Adipose tissue (tissue), 3 donors: ENCODE measurements at regions not wholly inside any gene's neighbourhood (a gene's known extent, or its start where the extent isn't known, plus 50 kb on each side); places are given as distances from the start of the nearest gene placed in this dataset.

Experiments
- H3K27ac ChIP-seq: one replicate; pipeline ENCODE4 v1.5.1; 2013; ENCODE audit warnings: low read depth, low read length
- WGBS, 3 donors: extraction: QIAGEN DNeasy Blood & Tissue Kit; methylation state at CpG; one replicate each; pipeline ENCODE4 v1.1.7; 2013; 5-methylcytosine and 5-hydroxymethylcytosine counted together
- donor health status: healthy with polysubstance abuse.
- donor health status: Bipolar disorder and iron deficiency.
- donor health status: healthy.

DNA sequence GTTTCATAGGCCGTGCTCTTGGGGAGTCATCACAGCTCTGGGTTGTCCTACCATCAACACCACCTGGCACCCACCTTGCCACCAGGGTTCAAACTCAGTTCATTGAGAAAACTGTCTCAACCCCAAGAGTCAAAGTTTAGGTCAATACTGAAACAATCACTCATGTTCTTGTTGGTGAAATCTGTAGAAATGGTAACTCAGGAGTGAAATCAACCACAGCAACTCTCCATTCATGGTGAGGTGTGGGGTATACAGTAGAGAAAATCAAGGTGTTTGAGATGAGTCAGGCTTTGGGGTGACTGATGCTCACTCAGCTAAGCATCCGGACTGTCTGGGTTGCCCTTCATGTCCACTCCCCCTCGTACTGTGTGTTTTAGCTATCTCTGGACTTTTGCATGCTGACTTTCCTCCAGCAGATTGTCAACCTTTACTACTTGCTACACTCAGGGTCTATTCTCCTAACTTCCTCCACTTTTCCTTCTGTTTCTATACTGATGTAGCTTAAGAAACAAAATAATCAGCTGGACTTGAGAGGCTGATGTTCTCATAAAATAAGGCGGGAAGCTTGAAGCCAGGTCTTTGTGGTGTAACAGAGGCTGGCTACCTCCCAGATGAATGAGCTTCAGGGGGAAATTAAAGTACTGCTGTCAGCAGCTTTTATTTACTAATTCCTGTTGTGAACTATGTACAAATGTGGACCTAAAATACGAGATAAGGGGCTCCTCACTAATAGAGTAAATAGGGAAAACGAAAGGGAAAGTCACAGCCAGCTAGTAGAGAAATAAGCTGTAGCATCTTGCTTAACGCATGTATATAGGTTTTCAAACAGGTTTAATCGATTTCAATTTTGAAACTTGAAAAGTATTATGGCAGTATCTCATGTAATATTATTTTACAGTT lies 173.6 kb upstream of the AKR1E2 start:
- H3K27ac ChIP-seq: no peak overlapping the region

DNA sequence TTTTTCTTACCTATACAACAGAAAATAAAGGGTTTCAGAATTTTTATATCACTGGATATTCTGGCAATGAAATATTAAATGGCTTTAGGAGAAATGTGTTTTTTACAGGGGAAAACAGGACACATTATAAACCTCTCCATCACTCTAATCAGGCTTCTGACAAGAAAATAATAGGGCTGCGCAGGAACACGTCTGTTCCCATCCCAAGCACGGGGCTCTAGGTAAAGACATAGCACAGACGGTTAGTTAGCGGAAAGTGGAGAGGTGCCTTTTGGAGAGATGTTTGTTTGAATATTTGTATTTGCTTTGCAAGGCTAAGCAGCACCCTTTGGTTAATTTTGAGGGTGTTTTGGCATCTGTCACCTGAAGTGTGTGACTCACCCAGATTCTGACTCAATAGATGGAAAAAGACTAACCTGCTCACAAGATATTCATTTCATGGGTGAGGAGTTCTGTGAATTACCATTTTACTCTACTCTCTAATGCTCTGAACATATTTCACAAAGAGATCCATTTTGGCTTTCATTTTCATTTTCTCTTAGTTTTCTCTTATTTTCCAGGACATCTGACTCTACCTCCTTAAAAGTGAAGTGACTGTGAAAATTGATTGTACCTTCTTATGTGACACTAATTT lies 174.5 kb upstream of the AKR1E2 start:
- H3K27ac ChIP-seq: no peak overlapping the region
- 62 to 97% (median 95%) methylated on average over 5 of the region's 5 CpGs for WGBS, 3 donors

More for the DNA sequence above, 173.6 kb upstream of the AKR1E2 start:
- 69 to 77% (median 75%) methylated on average over 8 of the region's 8 CpGs for WGBS, 3 donors

- 61 to 73% (median 67%) methylated on average over 6 of the region's 6 CpGs for WGBS, 3 donors
- no peak overlapping the region for H3K27ac ChIP-seq
Measured at GRCh38 chr10:4650582-4650981, 175.4 kb upstream of the AKR1E2 start.

GRCh38 chr10:4649886-4650508 lies 176.0 kb upstream of the AKR1E2 start:
- 46 to 50% (median 46%) methylated on average over 3 of the region's 3 CpGs for WGBS, 3 donors
- no peak overlapping the region for H3K27ac ChIP-seq

DNA sequence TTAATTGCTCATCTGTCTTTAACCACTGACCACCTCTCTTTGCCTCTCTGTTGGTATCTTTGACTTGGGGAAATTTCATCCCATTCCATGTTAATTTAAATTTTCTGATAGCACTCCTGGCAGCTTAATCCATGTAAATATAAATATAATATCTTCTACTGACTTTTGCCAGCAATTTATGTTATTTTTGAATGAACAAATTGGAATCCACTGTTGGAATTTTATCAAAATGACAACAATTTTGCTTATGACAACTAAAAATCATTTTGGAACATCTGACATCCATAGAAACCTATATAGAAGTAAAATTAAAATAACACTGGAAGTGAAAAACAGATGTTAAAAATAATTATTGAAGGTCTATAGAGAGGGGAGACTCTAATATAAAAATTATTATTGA lies 176.5 kb upstream of the AKR1E2 start:
- H3K27ac ChIP-seq: no peak overlapping the region

GRCh38 chr10:4648999-4649398 lies 177.0 kb upstream of the AKR1E2 start:
- WGBS, 3 donors: 78 to 96% (median 95%) methylated on average over 3 of the region's 3 CpGs
- no peak overlapping the region for H3K27ac ChIP-seq

DNA sequence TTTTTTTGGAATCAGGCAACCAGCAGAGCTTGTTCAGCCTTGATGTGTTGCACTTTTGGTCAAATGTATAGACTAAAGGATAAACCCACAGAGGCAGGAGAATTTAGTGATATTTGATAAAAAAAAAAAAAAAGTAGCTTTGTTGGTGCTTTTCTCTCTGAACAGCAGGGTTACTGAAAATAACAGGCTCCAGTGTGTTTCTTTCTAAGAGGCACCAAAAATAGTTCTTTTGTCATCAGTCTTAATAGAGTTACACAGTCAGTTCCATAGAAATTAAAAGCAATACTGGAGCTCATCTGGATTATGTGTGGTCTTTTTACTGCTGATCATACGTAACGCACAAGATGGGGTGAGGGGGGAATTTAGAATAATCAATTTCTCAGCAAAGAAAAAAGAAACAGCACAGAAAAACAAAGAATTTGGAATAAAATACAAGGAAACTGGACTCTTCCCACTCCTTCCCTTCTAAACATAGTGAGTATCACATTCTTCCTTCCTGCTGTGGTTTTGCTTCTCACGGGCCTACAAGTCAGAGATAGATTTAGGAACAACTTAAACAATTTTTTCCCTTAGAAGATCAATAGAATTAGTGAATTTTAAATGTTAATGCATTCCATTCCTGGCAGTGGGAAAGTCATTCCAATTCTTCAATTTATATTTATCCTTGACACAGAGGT lies 178.8 kb upstream of the AKR1E2 start:
- no peak overlapping the region for H3K27ac ChIP-seq
- 63 to 73% (median 67%) methylated on average over 3 of the region's 3 CpGs for WGBS, 3 donors

GRCh38 chr10:4646547-4646946 lies 179.5 kb upstream of the AKR1E2 start:
- no peak overlapping the region for H3K27ac ChIP-seq
- WGBS, 3 donors: 51 to 73% (median 67%) methylated on average over 3 of the region's 3 CpGs

GRCh38 chr10:4645836-4646235 lies 180.2 kb upstream of the AKR1E2 start:
- 31 to 63% (median 51%) methylated on average over 2 of the region's 2 CpGs for WGBS, 3 donors
- H3K27ac ChIP-seq: no peak overlapping the region

DNA sequence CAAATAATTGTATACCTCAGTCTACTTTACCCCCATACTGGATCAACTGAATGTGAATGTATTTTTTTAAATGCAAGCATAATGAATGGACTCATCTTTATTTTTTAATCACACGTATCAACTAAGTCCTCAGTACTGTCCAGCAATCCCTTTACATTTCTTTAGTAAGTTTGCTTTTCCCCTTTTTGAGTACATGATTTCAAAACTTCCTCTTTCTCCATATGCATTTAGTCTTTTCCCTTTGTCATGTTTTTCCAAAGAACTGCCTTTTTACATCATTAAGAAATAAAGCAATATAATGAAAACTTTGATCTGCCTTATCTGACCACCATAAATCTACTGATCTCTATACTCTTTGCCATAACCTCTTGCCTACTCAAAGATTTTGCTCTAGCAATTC lies 182.5 kb upstream of the AKR1E2 start:
- WGBS, 3 donors: 60 to 81% (median 63%) methylated on average over 1 of the region's 1 CpG
- H3K27ac ChIP-seq: no peak overlapping the region

- 51 to 57% (median 52%) methylated on average over 2 of the region's 2 CpGs for WGBS, 3 donors
Measured at GRCh38 chr10:4639960-4640359, 186.0 kb upstream of the AKR1E2 start.

DNA sequence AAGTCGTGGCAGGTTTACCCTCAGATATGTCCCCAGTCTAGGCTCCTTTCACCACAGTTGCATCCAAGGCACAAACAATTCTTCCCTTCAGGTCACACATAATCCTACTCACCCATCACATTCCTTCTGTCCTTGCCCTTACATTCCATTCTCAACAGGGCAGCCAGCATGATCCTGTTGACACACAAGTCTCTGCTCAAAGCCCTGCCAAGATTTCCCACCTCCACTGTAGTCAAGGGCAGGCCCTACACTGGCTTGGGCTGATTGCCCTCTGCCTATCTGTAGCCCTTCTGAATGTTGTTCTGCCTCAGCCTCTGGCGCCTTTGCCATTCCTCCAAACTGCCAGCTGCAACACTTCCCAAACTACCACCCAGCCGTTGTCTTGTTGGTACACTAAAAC lies 187.9 kb upstream of the AKR1E2 start:
- no peak overlapping the region for H3K27ac ChIP-seq
- WGBS, 3 donors: 63 to 96% (median 92%) methylated on average over 3 of the region's 3 CpGs

More at GRCh38 chr10:4639960-4640359, 186.0 kb upstream of the AKR1E2 start:
- no peak overlapping the region for H3K27ac ChIP-seq

DNA sequence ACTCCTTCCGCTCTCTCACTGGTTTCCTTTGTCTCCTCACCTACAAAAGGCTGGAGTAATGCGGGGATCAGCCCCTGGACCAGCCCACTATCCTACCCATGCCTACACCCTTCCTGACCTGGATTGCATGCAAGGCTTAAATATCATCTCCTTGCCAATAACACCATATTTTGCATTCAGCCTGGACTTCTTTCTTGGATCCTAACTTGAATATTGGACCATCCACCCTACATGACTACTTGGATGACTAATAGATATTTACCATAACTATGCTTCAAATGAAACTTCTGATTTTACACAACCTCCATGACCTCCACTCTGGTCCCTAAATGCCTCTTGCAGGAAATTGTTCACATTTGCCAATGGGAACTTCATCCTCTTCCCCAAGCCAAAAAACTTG lies 188.3 kb upstream of the AKR1E2 start:
- WGBS, 3 donors: 88 to 96% (median 95%) methylated on average over 2 of the region's 2 CpGs
- no peak overlapping the region for H3K27ac ChIP-seq

DNA sequence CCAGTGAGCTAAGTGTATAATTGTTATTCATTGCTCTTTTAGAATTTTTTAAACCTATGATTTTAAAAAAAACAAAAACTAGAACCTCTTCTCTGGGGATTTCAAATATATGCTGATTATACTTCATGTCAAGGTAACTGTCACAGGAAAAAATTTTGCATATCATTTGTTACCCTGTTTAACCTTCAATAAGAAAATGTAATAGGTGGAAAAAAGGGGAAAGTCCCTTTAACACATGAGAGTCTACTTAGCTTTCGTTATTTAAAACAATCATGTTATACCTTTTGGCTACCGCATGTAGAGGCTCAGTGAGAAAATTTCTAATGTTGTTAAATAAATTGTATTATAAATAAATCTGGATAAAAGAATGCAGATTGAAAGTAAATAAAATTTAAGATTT lies 190.1 kb upstream of the AKR1E2 start:
- H3K27ac ChIP-seq: no peak overlapping the region
- WGBS, 3 donors: 81 to 96% (median 95%) methylated on average over 2 of the region's 2 CpGs

DNA sequence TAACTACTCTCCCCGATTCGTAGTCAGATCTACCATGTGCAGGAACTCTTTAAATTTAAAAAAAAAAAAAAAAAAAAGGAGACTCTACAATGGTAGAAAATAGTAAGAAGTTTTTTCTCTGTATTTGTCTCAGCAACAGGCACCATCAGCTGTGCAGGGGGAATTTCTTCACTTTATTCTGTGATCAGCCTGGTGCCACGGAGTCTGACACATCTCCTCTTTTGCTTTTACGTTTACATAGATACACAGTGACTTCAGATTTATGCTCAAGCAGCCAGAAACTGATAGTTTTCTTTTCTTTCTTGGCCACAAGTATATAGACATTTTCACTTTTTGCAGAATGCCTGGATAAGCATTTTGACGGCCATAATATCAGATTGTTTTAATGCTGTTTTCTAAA lies 190.6 kb upstream of the AKR1E2 start:
- H3K27ac ChIP-seq: no peak overlapping the region
- 70 to 75% (median 74%) methylated on average over 5 of the region's 5 CpGs for WGBS, 3 donors

DNA sequence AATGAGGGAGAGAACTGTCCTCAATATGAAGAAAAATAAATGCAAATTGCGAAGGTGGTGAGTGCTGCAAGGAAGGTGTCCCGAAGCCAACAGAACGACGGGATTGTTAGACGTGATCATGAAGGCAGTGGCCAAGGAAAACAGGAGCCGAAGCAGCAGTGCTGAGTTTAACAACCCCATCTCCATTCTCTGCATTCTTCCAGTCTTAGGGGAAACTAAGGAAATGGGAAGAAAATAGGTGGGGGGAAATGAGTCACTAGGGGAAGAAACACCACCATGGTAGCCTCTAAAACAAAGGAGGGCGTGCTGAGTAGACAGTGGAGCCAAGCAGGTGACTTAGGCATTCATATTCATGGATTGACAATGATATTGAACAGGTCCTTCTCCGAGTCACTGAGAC lies 192.2 kb upstream of the AKR1E2 start:
- WGBS, 3 donors: 81% methylated on average over 8 of the region's 8 CpGs
- no peak overlapping the region for H3K27ac ChIP-seq

DNA sequence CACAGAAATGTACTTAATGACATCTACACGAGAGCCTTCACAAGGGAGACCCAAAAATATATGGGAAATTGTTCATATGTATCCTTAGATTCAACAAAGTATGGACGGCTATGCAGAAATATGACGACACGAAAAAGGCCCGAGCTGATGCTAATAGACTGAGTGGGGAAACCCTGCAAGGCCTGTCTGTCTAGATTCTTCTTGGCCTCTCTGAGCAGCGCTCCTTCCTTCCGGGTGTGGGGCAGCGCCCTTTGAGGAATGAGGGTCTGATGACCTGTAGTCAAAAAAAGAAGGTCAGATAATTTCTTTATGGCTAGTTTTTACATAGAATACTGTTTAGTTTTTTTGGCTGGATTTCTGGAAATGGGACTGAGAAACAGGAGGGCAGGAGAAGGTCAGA lies 192.8 kb upstream of the AKR1E2 start:
- no peak overlapping the region for H3K27ac ChIP-seq
- WGBS, 3 donors: 78 to 86% (median 84%) methylated on average over 8 of the region's 8 CpGs

- WGBS, 3 donors: 52 to 86% (median 69%) methylated on average over 5 of the region's 5 CpGs
- no peak overlapping the region for H3K27ac ChIP-seq
Measured at GRCh38 chr10:4632757-4633156, 193.2 kb upstream of the AKR1E2 start.

- WGBS, 3 donors: 79 to 98% (median 95%) methylated on average over 3 of the region's 3 CpGs
Measured at GRCh38 chr10:4626919-4627318, 199.1 kb upstream of the AKR1E2 start.

More at GRCh38 chr10:4626919-4627318, 199.1 kb upstream of the AKR1E2 start:
- H3K27ac ChIP-seq: no peak overlapping the region
